Liver (tissue), 8 donors: ENCODE measurements at regions not wholly inside any gene's neighbourhood (a gene's known extent, or its start where the extent isn't known, plus 50 kb on each side); places are given as distances from the start of the nearest gene placed in this dataset.
A peak's percentile ranks its signal among the peaks of the same experiment; 100 is the strongest.

Experiments used
- DNase-seq: peaks from one replicate; pipeline ENCODE4 v3.0.0-alpha.2; 2017; ENCODE audit warnings: low spot score
- H3K27ac ChIP-seq, 2 donors: one replicate each; pipeline ENCODE4 v1.7.0; 2013; ENCODE audit warnings: inconsistent platforms in 2 of 2, low read length in 2 of 2, control low read depth in 1 of 2, low read depth in 1 of 2, mild to moderate bottlenecking in 1 of 2
- H3K27me3 ChIP-seq, 4 donors: one replicate each; pipeline versions ENCODE4 v1.6.1 to v1.7.0; 2013; ENCODE audit warnings: low read length in 3 of 4, inconsistent platforms in 1 of 4, mild to moderate bottlenecking in 1 of 4, moderate library complexity in 1 of 4; ENCODE audit not compliant: control insufficient read depth in 4 of 4, insufficient read depth in 4 of 4
- H3K36me3 ChIP-seq, 4 donors: one replicate each; pipeline versions ENCODE4 v1.6.1 to v1.7.0; 2013; ENCODE audit warnings: low read length in 3 of 4, mild to moderate bottlenecking in 3 of 4, low read depth in 1 of 4, moderate library complexity in 1 of 4; ENCODE audit not compliant: control insufficient read depth in 4 of 4, insufficient read depth in 3 of 4
- H3K4me1 ChIP-seq, 4 donors: one replicate each; pipeline versions ENCODE4 v1.6.1 to v1.7.0; 2013; ENCODE audit warnings: low read length in 3 of 4, mild to moderate bottlenecking in 3 of 4, moderate library complexity in 1 of 4; ENCODE audit not compliant: control insufficient read depth in 4 of 4, insufficient read depth in 4 of 4
- H3K4me3 ChIP-seq, 3 donors: one replicate each; pipeline versions ENCODE4 v1.6.1 to v1.7.0; 2013; ENCODE audit warnings: low read length in 3 of 3, control low read depth in 1 of 3, low read depth in 1 of 3, mild to moderate bottlenecking in 1 of 3
- H3K9ac ChIP-seq, 2 donors: one replicate each; pipeline ENCODE4 v1.7.0; 2013; ENCODE audit warnings: low read length in 2 of 2, mild to moderate bottlenecking in 2 of 2, moderate library complexity in 2 of 2, control low read depth in 1 of 2, low read depth in 1 of 2
- H3K9me3 ChIP-seq, 4 donors: one replicate each; pipeline versions ENCODE4 v1.6.1 to v1.7.0; 2013; ENCODE audit warnings: low read length in 3 of 4; ENCODE audit not compliant: control insufficient read depth in 4 of 4
- EGR1 ChIP-seq, 2 donors: IDR thresholded peaks; 2 replicates each; pipeline ENCODE4 v1.6.1; 2016 to 2018; ENCODE audit warnings: antibody characterized with exemption in 2 of 2, low read depth in 2 of 2
- GABPA ChIP-seq, 2 donors: IDR thresholded peaks in 1 of 2; conservative IDR thresholded peaks in 1 of 2; 2 replicates each; pipeline ENCODE4 v1.6.1; 2016; ENCODE audit warnings: antibody characterized with exemption in 2 of 2, mild to moderate bottlenecking in 1 of 2, moderate library complexity in 1 of 2
- HNF4A ChIP-seq, 2 donors: conservative IDR thresholded peaks; 2 replicates each; pipeline ENCODE4 v1.6.1; 2016; ENCODE audit warnings: antibody characterized with exemption in 2 of 2, mild to moderate bottlenecking in 2 of 2
- NR2F2 ChIP-seq: IDR thresholded peaks from 2 replicates; pipeline ENCODE4 v1.6.1; 2016; ENCODE audit warnings: antibody characterized with exemption
- RXRA ChIP-seq, 2 donors: IDR thresholded peaks; 2 replicates each; pipeline ENCODE4 v1.6.1; 2017 to 2018; ENCODE audit warnings: antibody characterized with exemption in 2 of 2, mild to moderate bottlenecking in 1 of 2
- SP1 ChIP-seq: IDR thresholded peaks from 2 replicates; pipeline ENCODE4 v1.6.1; 2018; ENCODE audit warnings: antibody characterized with exemption, mild to moderate bottlenecking
- TAF1 ChIP-seq: conservative IDR thresholded peaks from 2 replicates; pipeline ENCODE4 v1.6.1; 2016; ENCODE audit warnings: antibody characterized with exemption, mild to moderate bottlenecking
- WGBS: extraction: QIAGEN DNeasy Blood & Tissue Kit; methylation state at CpG from one replicate; pipeline ENCODE4 v1.1.7; 2013; 5-methylcytosine and 5-hydroxymethylcytosine counted together
- TF ChIP-seq, protein P1 (sequence below): IDR thresholded peaks from 2 replicates; pipeline ENCODE4 v1.6.1; 2016; ENCODE audit warnings: antibody characterized with exemption, mild to moderate bottlenecking
- TF ChIP-seq, protein P2 (sequence below): fragments of 150-350 bp; IDR thresholded peaks from 2 replicates; pipeline ENCODE4 v1.5.1; 2017; ENCODE audit warnings: improper control_type of control experiment, low read depth, low read length; ENCODE audit not compliant: missing input control
- donor health status: healthy.
- donor health status: healthy.
- donor health status: healthy.
- donor health status: healthy.
- donor health status: healthy.

DNA sequence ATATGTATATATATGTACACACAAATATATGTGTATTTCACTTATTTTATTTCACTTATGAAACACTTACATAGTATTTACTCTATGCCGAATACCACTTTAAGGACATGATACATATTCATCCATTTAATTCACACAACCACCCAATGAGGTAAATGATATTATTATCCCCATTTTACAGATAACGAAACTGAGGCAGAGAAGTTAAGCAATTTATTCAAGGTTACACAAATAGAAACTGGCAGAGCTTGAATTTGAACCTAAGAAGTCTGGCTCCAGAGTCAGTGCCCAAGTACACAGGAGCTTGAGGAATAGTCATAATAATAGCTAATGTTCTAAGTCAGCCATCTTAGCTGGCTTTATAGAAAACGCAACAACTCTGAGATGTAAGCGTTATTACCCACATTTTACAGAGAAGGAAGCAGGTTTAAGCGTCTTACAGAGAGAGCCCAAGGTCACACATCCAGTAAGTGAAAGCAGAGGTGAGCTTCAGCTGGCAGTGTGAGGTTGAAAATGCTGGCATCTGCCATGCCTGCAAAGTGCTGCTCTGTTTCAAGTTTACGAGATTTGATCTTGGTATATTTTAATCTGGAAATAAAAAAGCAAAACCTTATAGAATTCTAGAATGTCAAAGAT lies 326.9 kb downstream of the LPIN1 start:
- no peak overlapping the region for H3K9ac ChIP-seq
- no peak for DNase-seq

DNA sequence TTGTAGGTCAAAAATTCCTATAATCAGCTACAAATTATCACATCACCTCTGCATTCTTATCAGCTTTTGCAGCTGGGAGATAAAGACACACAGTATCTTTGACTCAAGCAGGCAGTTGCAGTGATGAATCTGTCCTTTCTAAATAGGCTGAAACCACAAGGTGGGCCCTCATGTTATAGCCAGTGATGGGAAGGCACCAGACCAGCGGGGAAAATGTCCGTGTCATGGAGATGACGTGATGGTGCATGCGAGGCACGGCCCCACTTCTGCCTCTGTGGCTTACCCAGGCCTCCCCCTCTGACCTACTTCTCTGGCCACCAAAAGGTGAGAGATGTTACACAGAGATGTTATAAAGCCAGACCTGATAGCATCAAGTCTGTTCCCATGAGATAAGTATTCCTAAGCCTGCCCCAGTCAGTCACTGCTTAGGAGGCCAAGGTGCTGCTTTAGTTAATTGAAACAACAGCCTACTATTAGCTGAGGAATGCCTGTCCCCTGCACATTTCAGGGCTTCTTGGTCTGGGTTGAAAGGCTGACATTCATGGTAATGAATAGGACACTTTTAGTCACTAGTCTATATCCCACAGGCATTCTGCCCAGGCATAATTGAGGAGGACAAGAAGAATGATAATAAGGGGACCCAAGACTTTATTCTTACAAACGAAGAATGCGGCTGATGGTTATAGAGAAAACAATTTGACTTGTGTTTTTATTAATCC lies 327.9 kb downstream of the LPIN1 start:
- Histone ChIP-seq H3K27ac (no peak overlapping the region), H3K9me3 (no peaks in the 10 kb centered on the region), H3K4me1 (no peaks in the 10 kb centered on the region), H3K27me3 (no peaks in the 10 kb centered on the region), H3K9ac (no peak overlapping the region), H3K36me3 (no peaks in the 10 kb centered on the region), H3K4me3 (no peak overlapping the region)
- WGBS, result 73% methylated on average over 7 of the region's 7 CpGs
- DNase-seq, result peak; percentile 41
- TF ChIP-seq EGR1 (IDR thresholded peaks at IDR 0.05; ENCODE audit: low read depth in 2 of 2), result no peak
- TF ChIP-seq SP1, result no peak
- TF ChIP-seq, protein P1, sequence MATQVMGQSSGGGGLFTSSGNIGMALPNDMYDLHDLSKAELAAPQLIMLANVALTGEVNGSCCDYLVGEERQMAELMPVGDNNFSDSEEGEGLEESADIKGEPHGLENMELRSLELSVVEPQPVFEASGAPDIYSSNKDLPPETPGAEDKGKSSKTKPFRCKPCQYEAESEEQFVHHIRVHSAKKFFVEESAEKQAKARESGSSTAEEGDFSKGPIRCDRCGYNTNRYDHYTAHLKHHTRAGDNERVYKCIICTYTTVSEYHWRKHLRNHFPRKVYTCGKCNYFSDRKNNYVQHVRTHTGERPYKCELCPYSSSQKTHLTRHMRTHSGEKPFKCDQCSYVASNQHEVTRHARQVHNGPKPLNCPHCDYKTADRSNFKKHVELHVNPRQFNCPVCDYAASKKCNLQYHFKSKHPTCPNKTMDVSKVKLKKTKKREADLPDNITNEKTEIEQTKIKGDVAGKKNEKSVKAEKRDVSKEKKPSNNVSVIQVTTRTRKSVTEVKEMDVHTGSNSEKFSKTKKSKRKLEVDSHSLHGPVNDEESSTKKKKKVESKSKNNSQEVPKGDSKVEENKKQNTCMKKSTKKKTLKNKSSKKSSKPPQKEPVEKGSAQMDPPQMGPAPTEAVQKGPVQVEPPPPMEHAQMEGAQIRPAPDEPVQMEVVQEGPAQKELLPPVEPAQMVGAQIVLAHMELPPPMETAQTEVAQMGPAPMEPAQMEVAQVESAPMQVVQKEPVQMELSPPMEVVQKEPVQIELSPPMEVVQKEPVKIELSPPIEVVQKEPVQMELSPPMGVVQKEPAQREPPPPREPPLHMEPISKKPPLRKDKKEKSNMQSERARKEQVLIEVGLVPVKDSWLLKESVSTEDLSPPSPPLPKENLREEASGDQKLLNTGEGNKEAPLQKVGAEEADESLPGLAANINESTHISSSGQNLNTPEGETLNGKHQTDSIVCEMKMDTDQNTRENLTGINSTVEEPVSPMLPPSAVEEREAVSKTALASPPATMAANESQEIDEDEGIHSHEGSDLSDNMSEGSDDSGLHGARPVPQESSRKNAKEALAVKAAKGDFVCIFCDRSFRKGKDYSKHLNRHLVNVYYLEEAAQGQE, result no peak

More for the DNA sequence above, 326.9 kb downstream of the LPIN1 start:
- H3K27ac ChIP-seq, result no peak overlapping the region
- no peaks in the 10 kb centered on the region for H3K9me3 ChIP-seq
- no peaks in the 10 kb centered on the region for H3K4me1 ChIP-seq
- no peak overlapping the region for H3K4me3 ChIP-seq
- WGBS, result 84% methylated on average over 6 of the region's 6 CpGs
- H3K36me3 ChIP-seq, result no peaks in the 10 kb centered on the region
- no peaks in the 10 kb centered on the region for H3K27me3 ChIP-seq
- TF ChIP-seq, protein P1, result no peak
- TF ChIP-seq GABPA (IDR thresholded peaks at IDR 0.05 in 1 of 2, conservative IDR thresholded peaks at IDR 0.05 in 1 of 2) (no peak), HNF4A (conservative IDR thresholded peaks at IDR 0.05) (no peak), EGR1 (IDR thresholded peaks at IDR 0.05; ENCODE audit: low read depth in 2 of 2) (no peak), NR2F2 (no peak), RXRA (IDR thresholded peaks at IDR 0.05) (no peak), TAF1 (no peak)
- TF ChIP-seq, protein P2, sequence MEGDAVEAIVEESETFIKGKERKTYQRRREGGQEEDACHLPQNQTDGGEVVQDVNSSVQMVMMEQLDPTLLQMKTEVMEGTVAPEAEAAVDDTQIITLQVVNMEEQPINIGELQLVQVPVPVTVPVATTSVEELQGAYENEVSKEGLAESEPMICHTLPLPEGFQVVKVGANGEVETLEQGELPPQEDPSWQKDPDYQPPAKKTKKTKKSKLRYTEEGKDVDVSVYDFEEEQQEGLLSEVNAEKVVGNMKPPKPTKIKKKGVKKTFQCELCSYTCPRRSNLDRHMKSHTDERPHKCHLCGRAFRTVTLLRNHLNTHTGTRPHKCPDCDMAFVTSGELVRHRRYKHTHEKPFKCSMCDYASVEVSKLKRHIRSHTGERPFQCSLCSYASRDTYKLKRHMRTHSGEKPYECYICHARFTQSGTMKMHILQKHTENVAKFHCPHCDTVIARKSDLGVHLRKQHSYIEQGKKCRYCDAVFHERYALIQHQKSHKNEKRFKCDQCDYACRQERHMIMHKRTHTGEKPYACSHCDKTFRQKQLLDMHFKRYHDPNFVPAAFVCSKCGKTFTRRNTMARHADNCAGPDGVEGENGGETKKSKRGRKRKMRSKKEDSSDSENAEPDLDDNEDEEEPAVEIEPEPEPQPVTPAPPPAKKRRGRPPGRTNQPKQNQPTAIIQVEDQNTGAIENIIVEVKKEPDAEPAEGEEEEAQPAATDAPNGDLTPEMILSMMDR, result no peak
